ENCODE measurements at regions not wholly inside any gene's neighbourhood (a gene's known extent, or its start where the extent isn't known, plus 50 kb on each side); places are given as distances from the start of the nearest gene placed in this dataset.

GRCh38 chr12:124406043-124406442 lies 111.2 kb downstream of the RFLNA start:
- in situ Hi-C loops (cut with MboI; ENCODE audit: low pct_unique_long_range_greater_than_20kb, low sequenced_read_pairs, unreplicated experiment): no loop called here
- TF ChIP-seq CTCF (IDR thresholded peaks at IDR 0.05; ENCODE audit: extremely low read depth, insufficient read depth, missing control alignments): no peak
- no peak for DNase-seq (ENCODE audit: low spot score)

- in situ Hi-C loops (cut with MboI; ENCODE audit: low pct_unique_long_range_greater_than_20kb, low sequenced_read_pairs, unreplicated experiment): no loop called here
- TF ChIP-seq CTCF (IDR thresholded peaks at IDR 0.05; ENCODE audit: extremely low read depth, insufficient read depth, missing control alignments): no peak
- no peak for DNase-seq (ENCODE audit: low spot score)
Observed at GRCh38 chr12:124405592-124405991, 110.7 kb downstream of the RFLNA start.

GRCh38 chr12:124405151-124405550 lies 110.3 kb downstream of the RFLNA start:
- in situ Hi-C loops (cut with MboI; ENCODE audit: low pct_unique_long_range_greater_than_20kb, low sequenced_read_pairs, unreplicated experiment): no loop called here
- TF ChIP-seq CTCF (IDR thresholded peaks at IDR 0.05; ENCODE audit: extremely low read depth, insufficient read depth, missing control alignments): no peak
- DNase-seq (ENCODE audit: low spot score): no peak

GRCh38 chr12:124404162-124404784 lies 109.4 kb downstream of the RFLNA start:
- TF ChIP-seq CTCF (IDR thresholded peaks at IDR 0.05; ENCODE audit: extremely low read depth, insufficient read depth, missing control alignments): no peak
- DNase-seq (ENCODE audit: low spot score): no peak
- in situ Hi-C loops (cut with MboI; ENCODE audit: low pct_unique_long_range_greater_than_20kb, low sequenced_read_pairs, unreplicated experiment): no loop called here

- in situ Hi-C loops (cut with MboI; ENCODE audit: low pct_unique_long_range_greater_than_20kb, low sequenced_read_pairs, unreplicated experiment): no loop called here
- TF ChIP-seq CTCF (IDR thresholded peaks at IDR 0.05; ENCODE audit: extremely low read depth, insufficient read depth, missing control alignments): no peak
- no peak for DNase-seq (ENCODE audit: low spot score)
Observed at GRCh38 chr12:124403273-124403672, 108.4 kb downstream of the RFLNA start.

GRCh38 chr12:124402248-124403066 lies 107.6 kb downstream of the RFLNA start:
- no peak for TF ChIP-seq CTCF (IDR thresholded peaks at IDR 0.05; ENCODE audit: extremely low read depth, insufficient read depth, missing control alignments)
- DNase-seq (ENCODE audit: low spot score): no peak
- in situ Hi-C loops (cut with MboI; ENCODE audit: low pct_unique_long_range_greater_than_20kb, low sequenced_read_pairs, unreplicated experiment): no loop called here

Data from GM13977 (cell line).